Endothelial cell of umbilical vein (primary cell): ENCODE measurements at regions not wholly inside any gene's neighbourhood (a gene's known extent, or its start where the extent isn't known, plus 50 kb on each side); places are given as distances from the start of the nearest gene placed in this dataset.

ENCODE experiments used
- BruUV-seq: library from RNA; stranded (reverse); fragments of 400-500 nt; replicated peaks from 2 replicates; lab custom pipeline; 2021; lab: Mats Ljungman, UMichigan
- CTCF ChIA-PET: fragments of 300-600, 350-600 bp; sonication (Branson Sonifier 250); formaldehyde crosslinking; loops from one replicate; lab custom pipeline; 2021; ENCODE audit warnings: antibody characterized with exemption, inconsistent platforms; lab: Charles Lee
- POLR2A ChIA-PET: fragments of 300-600, 350-600 bp; sonication (Branson Sonifier 250); formaldehyde crosslinking; loops from one replicate; lab custom pipeline; 2021; ENCODE audit warnings: antibody characterized with exemption, inconsistent platforms; lab: Charles Lee
- DNase-seq: peaks from one replicate; pipeline ENCODE4 v3.0.0-alpha.2; 2011; ENCODE audit warnings: low read depth, low spot score
- FAIRE-seq: peaks from 2 replicates; lab custom pipeline; 2011; peaks lifted over from hg19 to GRCh38; lab: Jason Lieb, UNC
- H2AFZ ChIP-seq: 2 replicates; pipeline ENCODE4 v1.6.0; 2012; ENCODE audit warnings: low read depth, low read length, control low read depth, inconsistent platforms
- H3K27ac ChIP-seq: 2 replicates; pipeline ENCODE4 v1.5.1; 2011; ENCODE audit warnings: low read depth, mild to moderate bottlenecking, control low read depth, low read length, moderate library complexity; ENCODE audit not compliant: insufficient read depth
- H3K27me3 ChIP-seq, 2 experiments: 2 replicates each; pipeline versions ENCODE4 v1.6.0 to v1.6.1; 2011; ENCODE audit warnings: low read length in 2 of 2, mixed read lengths in 1 of 2; ENCODE audit not compliant: control insufficient read depth in 2 of 2, insufficient read depth in 2 of 2
- H3K36me3 ChIP-seq, 2 experiments: 2 replicates in 1 of 2; 3 replicates in 1 of 2; pipeline ENCODE4 v1.5.1; 2011; ENCODE audit warnings: low read length in 2 of 2, mild to moderate bottlenecking in 1 of 2, moderate library complexity in 1 of 2; ENCODE audit not compliant: control insufficient read depth in 2 of 2, insufficient read depth in 2 of 2; ENCODE audit errors: extremely low read depth in 1 of 2
- H3K4me1 ChIP-seq: 3 replicates; pipeline ENCODE4 v1.5.1; 2011; ENCODE audit warnings: mild to moderate bottlenecking, low read length; ENCODE audit not compliant: control insufficient read depth, insufficient read depth; ENCODE audit errors: extremely low read depth
- H3K4me2 ChIP-seq: 2 replicates; pipeline ENCODE4 v1.6.1; 2011; ENCODE audit warnings: low read length, control low read depth, mixed read lengths; ENCODE audit not compliant: insufficient read depth
- H3K4me3 ChIP-seq, 3 experiments: fragments of 200-600 bp in 1 of 3; sonication (generic), shearing (Covaris generic) in 1 of 3; replicated peaks in 1 of 3; 2 replicates each; pipeline ENCODE4 v1.5.1; 2011 to 2016; ENCODE audit warnings: control low read depth in 3 of 3, low read length in 3 of 3, mild to moderate bottlenecking in 2 of 3, inconsistent platforms in 1 of 3, low read depth in 1 of 3, moderate library complexity in 1 of 3; ENCODE audit not compliant: insufficient read depth in 1 of 3
- H3K79me2 ChIP-seq: 2 replicates; pipeline ENCODE4 v1.6.0; 2012; ENCODE audit warnings: low read length, inconsistent platforms; ENCODE audit not compliant: control insufficient read depth, insufficient read depth
- H3K9ac ChIP-seq: replicated peaks from 2 replicates; pipeline ENCODE3; 2011; ENCODE audit warnings: low read length, control low read depth; ENCODE audit not compliant: insufficient read depth; ENCODE audit errors: extremely low read depth
- H3K9me1 ChIP-seq: replicated peaks from 3 replicates; pipeline ENCODE4 v1.6.0; 2011; ENCODE audit warnings: mild to moderate bottlenecking, low read length; ENCODE audit not compliant: control insufficient read depth, insufficient read depth; ENCODE audit errors: extremely low read depth
- H3K9me3 ChIP-seq: replicated peaks from 2 replicates; pipeline ENCODE4 v1.5.1; 2012; ENCODE audit warnings: low read length, inconsistent platforms; ENCODE audit not compliant: control insufficient read depth, insufficient read depth
- H4K20me1 ChIP-seq: replicated peaks from 2 replicates; pipeline ENCODE3; 2011; ENCODE audit warnings: mild to moderate bottlenecking, low read length; ENCODE audit not compliant: control insufficient read depth, insufficient read depth; ENCODE audit errors: extremely low read depth
- EZH2 ChIP-seq: IDR thresholded peaks from 2 replicates; pipeline ENCODE4 v1.6.1; 2012; ENCODE audit warnings: borderline replicate concordance, low read depth, mild to moderate bottlenecking, moderate library complexity, low read length, inconsistent platforms; ENCODE audit not compliant: severe bottlenecking
- FOS ChIP-seq: IDR thresholded peaks from 2 replicates; pipeline ENCODE4 v1.6.1; 2011; ENCODE audit warnings: mild to moderate bottlenecking, low read length, moderate library complexity, borderline replicate concordance; ENCODE audit not compliant: insufficient read depth
- GATA2 ChIP-seq: IDR thresholded peaks from 2 replicates; pipeline ENCODE4 v1.7.0; 2011; ENCODE audit warnings: low read depth, mild to moderate bottlenecking, moderate library complexity, mixed read lengths, low read length; ENCODE audit not compliant: insufficient read length, insufficient read depth
- JUN ChIP-seq: IDR thresholded peaks from 2 replicates; pipeline ENCODE4 v1.6.1; 2011; ENCODE audit warnings: borderline replicate concordance, low read depth; ENCODE audit not compliant: insufficient read length, insufficient read depth
- MAX ChIP-seq: IDR thresholded peaks from 2 replicates; pipeline ENCODE4 v1.6.1; 2011; ENCODE audit not compliant: insufficient read depth, insufficient read length
- MYC ChIP-seq: IDR thresholded peaks from one replicate; pipeline ENCODE4 v1.6.1; 2011; ENCODE audit warnings: mild to moderate bottlenecking, low read depth, low read length
- POLR2A ChIP-seq: IDR thresholded peaks from 2 replicates; pipeline ENCODE4 v1.6.1; 2012; ENCODE audit warnings: low read depth, mild to moderate bottlenecking, control low read depth, low read length
- POLR2AphosphoS5 ChIP-seq: IDR thresholded peaks from 2 replicates; pipeline ENCODE4 v1.6.1; 2012; ENCODE audit warnings: low read depth, mild to moderate bottlenecking, control low read depth, low read length, moderate library complexity; ENCODE audit not compliant: insufficient read depth
- dilution Hi-C: fragments of 300-500 bp; cut with MboI; formaldehyde crosslinking; loops from one replicate; pipeline ENCODE4 v1.15.0; 2019; ENCODE audit warnings: low sequenced_read_pairs; ENCODE audit not compliant: extremely low pct_ligation_motif_present
- intact Hi-C: fragments of 100-400 bp; cut with micrococcal nuclease; formaldehyde crosslinking; loops from one replicate; pipeline ENCODE4 v1.10.0; 2022
- TF ChIP-seq, protein P1 (sequence below), 2 donors: IDR thresholded peaks; 1 replicate in 1 of 2; 2 replicates in 1 of 2; pipeline ENCODE4 v1.5.1; 2011; ENCODE audit warnings: low read length in 2 of 2, mild to moderate bottlenecking in 2 of 2, moderate library complexity in 2 of 2, control low read depth in 1 of 2, inconsistent platforms in 1 of 2, low read depth in 1 of 2; ENCODE audit not compliant: insufficient read depth in 1 of 2; ENCODE audit errors: extremely low read depth in 1 of 2

DNA sequence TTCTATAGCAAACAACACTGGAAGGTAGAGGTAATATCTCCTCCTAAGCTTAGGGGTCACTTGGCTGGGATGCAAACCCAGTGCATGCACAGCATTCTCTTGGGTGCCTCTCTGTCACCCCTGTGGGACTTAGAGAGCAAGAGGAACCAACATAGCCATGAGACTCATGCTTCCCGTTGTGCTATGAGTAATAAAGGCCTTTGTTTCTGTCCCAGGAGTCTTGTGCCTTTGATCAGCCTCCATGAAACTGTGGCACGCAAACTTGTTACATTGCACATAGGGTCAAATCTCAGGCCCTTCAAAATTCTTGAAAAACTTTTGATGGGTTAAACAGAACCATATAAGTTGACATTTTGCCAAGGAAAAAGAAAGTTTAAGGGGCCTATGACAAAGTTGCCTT lies 272.8 kb downstream of the TAF11L14 start:
- DNase-seq: no peak
- dilution Hi-C loops: no loop called here

More for the DNA sequence above, 272.8 kb downstream of the TAF11L14 start:
- no peaks in the 10 kb centered on the region for H3K4me1 ChIP-seq
- ChIA-PET CTCF (no interaction called here), POLR2A (no interaction called here)
- H3K9ac ChIP-seq: no peak overlapping the region
- no peaks in the 10 kb centered on the region for H3K79me2 ChIP-seq
- no peaks in the 10 kb centered on the region for H3K36me3 ChIP-seq
- no peaks in the 10 kb centered on the region for H4K20me1 ChIP-seq
- intact Hi-C loops: no loop called here
- no peak overlapping the region for H2AFZ ChIP-seq
- H3K9me1 ChIP-seq: no peaks in the 10 kb centered on the region
- no peak for FAIRE-seq
- no peaks in the 10 kb centered on the region for H3K9me3 ChIP-seq
- no TSS peak for BruUV-seq
- no peak overlapping the region for H3K4me2 ChIP-seq
- no peak overlapping the region for H3K27ac ChIP-seq
- no peak overlapping the region for H3K4me3 ChIP-seq
- no peak for TF ChIP-seq GATA2
- no peak for TF ChIP-seq MYC
- TF ChIP-seq POLR2AphosphoS5: no peak
- TF ChIP-seq, protein P1, sequence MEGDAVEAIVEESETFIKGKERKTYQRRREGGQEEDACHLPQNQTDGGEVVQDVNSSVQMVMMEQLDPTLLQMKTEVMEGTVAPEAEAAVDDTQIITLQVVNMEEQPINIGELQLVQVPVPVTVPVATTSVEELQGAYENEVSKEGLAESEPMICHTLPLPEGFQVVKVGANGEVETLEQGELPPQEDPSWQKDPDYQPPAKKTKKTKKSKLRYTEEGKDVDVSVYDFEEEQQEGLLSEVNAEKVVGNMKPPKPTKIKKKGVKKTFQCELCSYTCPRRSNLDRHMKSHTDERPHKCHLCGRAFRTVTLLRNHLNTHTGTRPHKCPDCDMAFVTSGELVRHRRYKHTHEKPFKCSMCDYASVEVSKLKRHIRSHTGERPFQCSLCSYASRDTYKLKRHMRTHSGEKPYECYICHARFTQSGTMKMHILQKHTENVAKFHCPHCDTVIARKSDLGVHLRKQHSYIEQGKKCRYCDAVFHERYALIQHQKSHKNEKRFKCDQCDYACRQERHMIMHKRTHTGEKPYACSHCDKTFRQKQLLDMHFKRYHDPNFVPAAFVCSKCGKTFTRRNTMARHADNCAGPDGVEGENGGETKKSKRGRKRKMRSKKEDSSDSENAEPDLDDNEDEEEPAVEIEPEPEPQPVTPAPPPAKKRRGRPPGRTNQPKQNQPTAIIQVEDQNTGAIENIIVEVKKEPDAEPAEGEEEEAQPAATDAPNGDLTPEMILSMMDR (IDR thresholded peaks at IDR 0.05; ENCODE audit: extremely low read depth in 1 of 2, insufficient read depth in 1 of 2, low read depth in 1 of 2, low read length in 2 of 2): no peak
- TF ChIP-seq POLR2A: no peak
- TF ChIP-seq JUN: no peak
- no peak for TF ChIP-seq FOS
- no peak for TF ChIP-seq EZH2
- TF ChIP-seq MAX: no peak
- H3K27me3 ChIP-seq: no peaks in the 10 kb centered on the region
